HCT116 (cell line): ENCODE measurements at regions not wholly inside any gene's neighbourhood (a gene's known extent, or its start where the extent isn't known, plus 50 kb on each side); places are given as distances from the start of the nearest gene placed in this dataset.

Experiments used
- ATAC-seq: fragments of 200-7000 bp; cut with Tn5 transposase; 2 replicates; pipeline ENCODE4 v1.9.1; 2020; ENCODE audit warnings: mild to moderate bottlenecking, moderate library complexity
- BruUV-seq: library from RNA; stranded (reverse); fragments of 400-500 nt; replicated peaks from 2 replicates; lab custom pipeline; 2021; lab: Mats Ljungman, UMichigan
- CTCF ChIA-PET: fragments of 300-600 bp; sonication (Branson Sonifier 250); formaldehyde crosslinking; loops from one replicate; lab custom pipeline; 2021; ENCODE audit warnings: antibody characterized with exemption; lab: Charles Lee
- POLR2A ChIA-PET: fragments of 300-600, 350-600 bp; sonication (Branson Sonifier 250); formaldehyde crosslinking; loops from one replicate; lab custom pipeline; 2021; ENCODE audit warnings: antibody characterized with exemption; lab: Charles Lee
- RAD21 ChIA-PET, 2 experiments: fragments of 300-600 bp; sonication (Branson Sonifier 250); formaldehyde crosslinking; loops; one replicate each; lab custom pipeline; 2023; ENCODE audit warnings: low total read pairs in 2 of 2; ENCODE audit not compliant: uncharacterized antibody in 2 of 2, unreplicated experiment in 2 of 2, low non-redundant PET in 1 of 2; lab: Charles Lee
- DNase-seq: peaks from one replicate; pipeline ENCODE4 v3.0.0-alpha.2; 2010; ENCODE audit warnings: low read depth, low spot score
- H2AFZ ChIP-seq: fragments of 200-600 bp; shearing (Covaris generic), sonication (generic); 2 replicates; pipeline ENCODE4 v1.6.1; 2017; ENCODE audit warnings: low read depth, mixed run types, mixed read lengths, antibody characterized with exemption, low read length; ENCODE audit not compliant: poor library complexity, severe bottlenecking
- H3K27ac ChIP-seq: 2 replicates; pipeline ENCODE4 v1.5.1; 2012; ENCODE audit warnings: low read depth, low read length
- H3K27me3 ChIP-seq: fragments of 200-600 bp; sonication (generic); 2 replicates; pipeline ENCODE4 v1.6.1; 2016; ENCODE audit warnings: mixed run types, low read length, mixed read lengths; ENCODE audit not compliant: insufficient read depth
- H3K36me3 ChIP-seq, 2 experiments: fragments of 200-500 bp in 1 of 2; fragments of 200-600 bp in 1 of 2; sonication (Bioruptor generic) in 1 of 2; sonication (generic) in 1 of 2; 2 replicates each; pipeline versions ENCODE4 v1.5.1 to v1.6.1; 2014 to 2016; ENCODE audit warnings: low read length in 2 of 2, inconsistent platforms in 1 of 2, mixed read lengths in 1 of 2, mixed run types in 1 of 2; ENCODE audit not compliant: insufficient read depth in 2 of 2, control insufficient read depth in 1 of 2
- H3K4me1 ChIP-seq, 2 experiments: fragments of 200-600 bp in 1 of 2; sonication (generic) in 1 of 2; 2 replicates each; pipeline versions ENCODE4 v1.5.1 to v1.6.1; 2012 to 2017; ENCODE audit warnings: low read length in 2 of 2, inconsistent platforms in 1 of 2, mild to moderate bottlenecking in 1 of 2, mixed read lengths in 1 of 2, mixed run types in 1 of 2, moderate library complexity in 1 of 2; ENCODE audit not compliant: insufficient read depth in 2 of 2, control insufficient read depth in 1 of 2
- H3K4me2 ChIP-seq: fragments of 200-600 bp; sonication (generic); 2 replicates; pipeline ENCODE4 v1.6.1; 2017; ENCODE audit warnings: mixed run types, low read length, mixed read lengths
- H3K4me3 ChIP-seq, 2 experiments: fragments of 200-600 bp in 1 of 2; sonication (generic) in 1 of 2; replicated peaks in 1 of 2; 2 replicates each; pipeline ENCODE4 v1.5.1; 2011 to 2016; ENCODE audit warnings: low read length in 2 of 2, control low read depth in 1 of 2, low read depth in 1 of 2, mild to moderate bottlenecking in 1 of 2, mixed read lengths in 1 of 2, mixed run types in 1 of 2
- H3K79me2 ChIP-seq: fragments of 200-600 bp; sonication (generic); 2 replicates; pipeline ENCODE4 v1.6.1; 2017; ENCODE audit warnings: mild to moderate bottlenecking, mixed run types, low read length, moderate library complexity, mixed read lengths; ENCODE audit not compliant: insufficient read depth
- H3K9ac ChIP-seq: fragments of 200-600 bp; sonication (generic); 2 replicates; pipeline ENCODE4 v1.6.1; 2016; ENCODE audit warnings: low read length, mixed read lengths
- H3K9me2 ChIP-seq: fragments of 200-600 bp; sonication (generic), shearing (Covaris generic); 2 replicates; pipeline ENCODE4 v1.6.1; 2017; ENCODE audit warnings: mixed run types, mild to moderate bottlenecking, moderate library complexity; ENCODE audit not compliant: insufficient read depth
- H3K9me3 ChIP-seq, 2 experiments: fragments of 200-500 bp in 1 of 2; fragments of 200-600 bp in 1 of 2; sonication (Bioruptor generic) in 1 of 2; sonication (generic) in 1 of 2; 2 replicates each; pipeline ENCODE4 v1.6.1; 2014 to 2017; ENCODE audit warnings: low read length in 2 of 2, mixed read lengths in 2 of 2, inconsistent platforms in 1 of 2, low read depth in 1 of 2, mild to moderate bottlenecking in 1 of 2, mixed run types in 1 of 2, moderate library complexity in 1 of 2; ENCODE audit not compliant: control insufficient read depth in 1 of 2, insufficient read depth in 1 of 2
- H4K20me1 ChIP-seq: fragments of 200-600 bp; sonication (generic), shearing (Covaris generic); 2 replicates; pipeline ENCODE4 v1.6.1; 2017; ENCODE audit warnings: mixed run types, mild to moderate bottlenecking, moderate library complexity; ENCODE audit not compliant: insufficient read depth
- CBX3 ChIP-seq: IDR thresholded peaks from 2 replicates; pipeline ENCODE4 v1.6.1; 2012; ENCODE audit warnings: low read depth
- CEBPB ChIP-seq: IDR thresholded peaks from 2 replicates; pipeline ENCODE4 v1.6.1; 2012; ENCODE audit warnings: low read depth
- EGR1 ChIP-seq: IDR thresholded peaks from 2 replicates; pipeline ENCODE4 v1.6.1; 2012; ENCODE audit warnings: low read depth
- ELF1 ChIP-seq: IDR thresholded peaks from 2 replicates; pipeline ENCODE4 v1.6.1; 2012; ENCODE audit warnings: low read depth, borderline replicate concordance
- EZH2 ChIP-seq: fragments of 200-600 bp; sonication (generic); IDR thresholded peaks from 2 replicates; pipeline ENCODE4 v1.6.1; 2017; ENCODE audit warnings: antibody characterized with exemption, mixed run types
- EZH2phosphoT487 ChIP-seq: fragments of 200-600 bp; IDR thresholded peaks from 2 replicates; pipeline ENCODE4 v1.6.1; 2018; ENCODE audit warnings: antibody characterized with exemption, borderline replicate concordance
- FOSL1 ChIP-seq: IDR thresholded peaks from 2 replicates; pipeline ENCODE4 v1.6.1; 2012; ENCODE audit warnings: low read depth
- JUND ChIP-seq: IDR thresholded peaks from 2 replicates; pipeline ENCODE4 v1.6.1; 2012
- MAX ChIP-seq: IDR thresholded peaks from 2 replicates; pipeline ENCODE4 v1.6.1; 2012
- POLR2A ChIP-seq: IDR thresholded peaks from 2 replicates; pipeline ENCODE4 v1.7.0; 2011; ENCODE audit warnings: borderline replicate concordance; ENCODE audit not compliant: insufficient read depth, insufficient read length; ENCODE audit errors: extremely low read depth
- POLR2AphosphoS5 ChIP-seq: IDR thresholded peaks from 2 replicates; pipeline ENCODE4 v1.6.1; 2011; ENCODE audit warnings: mild to moderate bottlenecking, low read depth, low read length, moderate library complexity
- RAD21 ChIP-seq: IDR thresholded peaks from 2 replicates; pipeline ENCODE4 v1.6.1; 2012; ENCODE audit warnings: low read depth, mild to moderate bottlenecking
- REST ChIP-seq: IDR thresholded peaks from 2 replicates; pipeline ENCODE4 v1.6.1; 2012; ENCODE audit warnings: low read depth
- SIN3A ChIP-seq: IDR thresholded peaks from 2 replicates; pipeline ENCODE4 v1.6.1; 2012; ENCODE audit warnings: low read depth
- SP1 ChIP-seq: IDR thresholded peaks from 2 replicates; pipeline ENCODE4 v1.6.1; 2012; ENCODE audit warnings: low read depth
- SRF ChIP-seq: IDR thresholded peaks from 2 replicates; pipeline ENCODE4 v1.6.1; 2012; ENCODE audit warnings: low read depth
- ZFX ChIP-seq: fragments of 450-650 bp; IDR thresholded peaks from 2 replicates; pipeline ENCODE4 v1.6.1; 2017
- ZNF274 ChIP-seq: fragments of 200-500 bp; sonication (Bioruptor generic); IDR thresholded peaks from 2 replicates; pipeline ENCODE4 v1.6.1; 2014; ENCODE audit warnings: mild to moderate bottlenecking, low read depth, low read length, inconsistent platforms
- intact Hi-C: fragments of 100-400 bp; cut with micrococcal nuclease; formaldehyde crosslinking; loops from 2 replicates; pipeline ENCODE4 v1.10.0; 2022
- TF ChIP-seq, protein P1 (sequence below): IDR thresholded peaks from 2 replicates; pipeline ENCODE4 v1.6.1; 2012

DNA sequence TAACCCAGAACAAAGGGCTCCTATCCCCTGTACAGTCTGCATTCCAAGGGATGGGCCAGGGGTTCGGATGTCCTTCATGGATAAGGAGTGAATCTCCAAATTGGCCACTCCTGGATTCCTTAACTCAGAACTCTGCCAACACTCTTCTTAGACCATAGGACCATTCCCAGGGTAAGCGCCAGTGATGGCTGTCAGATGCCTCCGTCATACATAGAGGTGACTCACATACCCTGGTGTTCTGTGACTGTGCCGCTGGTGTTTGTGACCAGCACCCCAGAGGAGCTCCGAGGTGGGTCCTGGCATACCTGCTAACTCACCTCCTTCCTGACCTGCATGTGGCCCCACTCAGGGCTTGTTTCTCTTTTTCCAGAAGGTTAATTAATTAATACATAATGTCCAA is 134.7 kb downstream of the KLF13 start:
- Histone ChIP-seq H3K4me2 (no peak overlapping the region), H3K27me3 (no peaks in the 10 kb centered on the region)
- no peak for ATAC-seq
- DNase-seq: no peak
- TF ChIP-seq, protein P1, sequence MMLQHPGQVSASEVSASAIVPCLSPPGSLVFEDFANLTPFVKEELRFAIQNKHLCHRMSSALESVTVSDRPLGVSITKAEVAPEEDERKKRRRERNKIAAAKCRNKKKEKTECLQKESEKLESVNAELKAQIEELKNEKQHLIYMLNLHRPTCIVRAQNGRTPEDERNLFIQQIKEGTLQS: no peak
- no peak for TF ChIP-seq ZFX
- TF ChIP-seq POLR2AphosphoS5: no peak
- no peak for TF ChIP-seq ZNF274
- no peak for TF ChIP-seq CEBPB
- no peak for TF ChIP-seq SIN3A
- TF ChIP-seq CBX3: no peak
- TF ChIP-seq JUND: no peak
- TF ChIP-seq EZH2: no peak
- TF ChIP-seq EGR1: no peak
- no peak for TF ChIP-seq REST
- TF ChIP-seq SP1: no peak
- no peak for TF ChIP-seq MAX
- no peak for TF ChIP-seq ELF1
- TF ChIP-seq SRF: no peak
- no peak for TF ChIP-seq EZH2phosphoT487
- no peak for TF ChIP-seq POLR2A
- TF ChIP-seq FOSL1: no peak
- TF ChIP-seq RAD21: no peak
- TF ChIP-seq, all 23 proteins: peak for 0
- ChIA-PET CTCF (no interaction called here), RAD21 (no interaction called here), POLR2A (no interaction called here)
- Histone ChIP-seq H3K4me3 (no peak overlapping the region), H2AFZ (no peak overlapping the region), H3K9me2 (no peaks in the 10 kb centered on the region), H3K36me3 (no peaks in the 10 kb centered on the region), H3K9ac (no peak overlapping the region), H3K4me1 (peaks cover 0 to 8% of the 10 kb centered on the region in 2 experiments; a peak in 1 of 4 replicates), H3K9me3 (no peaks in the 10 kb centered on the region), H3K79me2 (no peaks in the 10 kb centered on the region), H4K20me1 (no peaks in the 10 kb centered on the region), H3K27ac (no peak overlapping the region)
- intact Hi-C loops: no loop called here
- no TSS peak for BruUV-seq
